ENCODE measurements at regions not wholly inside any gene's neighbourhood (a gene's known extent, or its start where the extent isn't known, plus 50 kb on each side); places are given as distances from the start of the nearest gene placed in this dataset.

GRCh38 chr17:71349908-71350600 lies 770.8 kb upstream of the SOX9 start:
- DNase-seq, result no peak

GRCh38 chr17:71360301-71360700 lies 760.5 kb upstream of the SOX9 start:
- no peak for DNase-seq

- DNase-seq, result no peak
Observed at GRCh38 chr17:71361656-71362450, 759.0 kb upstream of the SOX9 start.

DNA sequence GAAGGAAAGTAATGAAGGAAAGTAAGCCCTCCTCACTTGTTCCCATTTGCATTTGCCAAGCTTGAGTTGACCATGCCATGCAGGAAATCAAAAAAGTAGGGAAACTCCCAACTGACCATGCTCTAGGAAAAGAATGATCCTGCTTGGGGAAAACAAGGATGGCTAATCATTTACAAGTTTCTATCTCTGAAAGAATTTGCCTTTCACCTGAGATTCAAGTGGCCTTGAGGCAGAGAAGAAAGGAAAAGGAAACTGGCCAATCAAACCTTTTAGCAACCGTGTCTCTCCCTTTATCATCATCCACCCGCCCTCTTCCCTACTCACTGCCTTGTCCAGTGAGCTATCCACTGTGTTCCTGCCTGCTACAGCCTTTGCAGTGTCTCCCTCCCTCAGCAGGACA lies 757.2 kb upstream of the SOX9 start:
- DNase-seq, result no peak

GRCh38 chr17:71371809-71372208 lies 749.0 kb upstream of the SOX9 start:
- no peak for DNase-seq

GRCh38 chr17:71375948-71376347 lies 744.9 kb upstream of the SOX9 start:
- no peak for DNase-seq

DNA sequence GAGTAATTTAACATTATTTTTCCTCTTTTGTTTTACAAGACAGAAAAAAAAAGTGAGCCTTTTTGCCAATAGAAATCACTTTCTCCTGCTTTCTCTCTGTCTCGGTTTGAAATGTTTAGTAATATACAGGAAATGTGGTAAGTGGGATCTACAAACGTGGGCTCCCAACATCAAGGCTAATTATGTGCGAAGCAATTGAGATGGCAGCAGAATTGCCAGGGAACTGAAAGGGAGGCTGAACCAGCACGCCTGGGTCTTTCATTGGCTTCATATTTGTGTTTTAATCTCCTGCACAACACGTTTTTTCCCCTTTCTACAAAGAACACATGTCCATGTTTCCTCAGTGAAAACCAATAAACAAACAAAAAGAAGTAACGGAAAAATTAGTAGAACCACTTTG lies 743.9 kb upstream of the SOX9 start:
- DNase-seq, result no peak

- no peak for DNase-seq
Observed at GRCh38 chr17:71378036-71378435, 742.8 kb upstream of the SOX9 start.

DNA sequence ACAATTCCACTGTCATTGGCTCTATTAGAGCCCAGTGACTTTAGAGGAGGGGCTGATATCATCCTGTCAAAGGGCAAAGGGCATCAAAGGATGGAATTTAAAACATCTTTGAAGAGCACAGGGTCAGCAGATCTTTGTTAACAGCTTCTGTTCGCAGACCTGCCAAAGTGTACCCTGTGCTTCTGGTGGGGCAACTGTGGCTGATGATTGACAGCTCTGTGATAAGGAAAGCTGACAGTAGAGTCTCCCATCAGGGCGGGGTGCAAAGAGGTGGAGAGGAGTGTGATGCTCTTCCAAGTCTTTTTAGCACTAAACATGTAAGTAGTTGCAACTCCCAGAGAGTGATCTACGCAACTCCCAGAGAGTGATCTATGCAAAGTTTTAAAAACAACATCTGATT lies 742.1 kb upstream of the SOX9 start:
- DNase-seq, result no peak

DNA sequence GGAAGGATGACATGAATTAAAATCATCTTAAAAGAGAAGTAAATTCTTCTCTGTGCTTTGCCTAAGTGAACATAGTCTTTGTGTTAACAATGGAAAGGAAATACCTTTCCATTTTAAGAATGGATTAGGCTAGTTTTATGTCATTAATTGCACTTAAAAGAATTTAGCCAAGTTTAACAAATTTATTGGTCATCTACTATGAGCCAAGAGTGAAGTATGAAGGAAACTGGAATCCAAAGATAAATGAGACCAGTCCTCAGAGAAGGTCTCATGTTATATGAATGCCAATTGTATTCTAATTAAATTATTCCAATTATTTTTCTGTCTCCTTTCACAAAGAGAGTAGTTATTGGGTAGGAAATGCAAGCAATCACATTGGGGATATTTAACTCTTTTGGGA lies 741.3 kb upstream of the SOX9 start:
- no peak for DNase-seq

- DNase-seq, result no peak
Observed at GRCh38 chr17:71380535-71380934, 740.3 kb upstream of the SOX9 start.

DNA sequence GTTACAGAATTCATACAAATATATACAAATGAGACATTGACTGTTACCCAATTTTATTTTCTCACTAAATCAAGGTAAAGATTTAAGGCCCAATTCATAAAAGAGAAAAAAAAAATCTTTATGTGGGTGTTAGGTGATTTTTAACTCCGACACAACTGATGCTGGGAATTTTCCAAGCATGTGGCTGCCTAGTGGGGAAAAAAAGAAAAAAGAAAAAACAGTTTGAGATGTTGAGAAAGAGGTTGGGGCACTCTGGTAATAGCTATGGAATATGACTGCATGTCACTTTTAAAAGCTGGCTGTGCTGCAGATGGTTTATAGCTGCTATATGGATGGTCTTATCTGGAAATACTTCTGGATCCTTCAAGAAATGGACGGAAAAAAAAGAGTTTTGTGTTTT lies 739.9 kb upstream of the SOX9 start:
- no peak for DNase-seq

DNA sequence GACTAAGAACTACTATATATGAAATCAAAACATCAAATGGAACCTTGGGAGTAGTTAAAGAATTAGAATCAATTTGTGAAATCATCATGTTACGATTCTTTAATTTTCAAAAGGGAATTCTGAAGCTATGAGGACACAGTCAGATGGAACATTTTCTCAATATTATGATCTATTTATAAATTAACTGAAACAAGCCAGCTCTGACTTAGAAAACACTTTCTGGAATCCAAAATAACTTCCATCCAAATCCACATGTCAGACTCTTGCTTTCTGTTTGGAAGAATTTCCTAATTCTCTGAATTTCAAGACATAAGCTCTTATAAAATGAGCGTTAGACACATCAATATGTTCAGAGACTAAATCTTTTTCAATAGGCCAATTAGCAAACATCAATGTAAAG lies 737.7 kb upstream of the SOX9 start:
- DNase-seq, result no peak

- DNase-seq, result no peak
Observed at GRCh38 chr17:71387456-71387855, 733.4 kb upstream of the SOX9 start.

DNA sequence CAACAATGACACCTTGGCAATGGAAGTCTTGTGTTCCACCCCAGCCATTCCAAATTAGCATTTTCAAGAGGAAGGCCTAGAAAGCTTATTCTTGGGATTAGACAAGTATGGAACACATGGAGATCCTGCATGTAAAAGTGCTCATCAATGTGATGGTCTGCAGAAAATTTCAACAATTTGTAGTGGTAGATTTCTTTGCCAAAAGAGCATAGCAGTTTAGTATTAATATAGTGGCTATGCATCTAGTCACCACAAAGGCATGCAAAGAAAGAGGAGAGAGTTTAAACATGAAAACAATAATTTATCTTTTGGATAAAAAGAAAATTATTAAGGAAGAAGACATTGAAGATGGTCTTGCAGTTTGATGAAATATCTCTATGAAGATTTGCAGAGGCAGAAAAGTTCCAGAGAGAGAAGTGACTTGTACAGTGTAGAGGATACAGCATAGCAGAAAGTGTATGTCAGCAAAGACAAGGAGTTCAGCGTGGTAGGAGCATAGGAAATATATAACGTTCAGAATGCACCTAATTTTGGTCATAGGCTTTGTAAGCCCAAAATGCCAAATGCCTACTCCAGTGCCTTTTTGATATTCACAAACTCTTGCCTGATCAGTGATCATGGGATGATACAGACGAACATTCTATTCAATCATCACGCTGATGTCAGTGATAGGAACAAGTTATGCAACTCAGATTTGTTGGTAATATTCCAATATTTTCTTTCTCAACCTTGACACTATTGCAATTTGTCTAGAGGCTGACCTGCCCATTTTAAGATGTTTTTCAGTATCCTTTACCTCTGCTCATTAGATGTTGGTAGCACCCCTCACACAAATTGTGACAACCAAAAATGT lies 727.9 kb upstream of the SOX9 start:
- DNase-seq, result no peak

DNA sequence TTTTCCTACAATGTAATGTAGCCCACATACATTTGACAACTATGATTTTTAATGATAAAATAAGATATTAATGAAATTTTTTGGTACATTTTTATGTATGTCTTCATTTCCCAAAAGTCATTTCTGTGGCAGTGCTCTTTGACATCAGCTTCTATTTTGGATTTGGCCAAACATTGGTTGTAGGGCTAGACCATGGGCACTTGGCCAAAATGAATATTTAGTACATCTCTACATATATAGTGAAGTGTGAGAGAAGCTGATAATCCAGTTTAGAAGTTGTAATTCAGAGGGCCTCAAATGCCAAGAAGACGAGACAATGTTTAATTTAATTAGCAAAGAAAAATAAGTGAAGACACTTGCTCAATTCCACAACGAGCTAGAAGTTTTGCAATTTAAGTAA lies 724.9 kb upstream of the SOX9 start:
- no peak for DNase-seq

DNA sequence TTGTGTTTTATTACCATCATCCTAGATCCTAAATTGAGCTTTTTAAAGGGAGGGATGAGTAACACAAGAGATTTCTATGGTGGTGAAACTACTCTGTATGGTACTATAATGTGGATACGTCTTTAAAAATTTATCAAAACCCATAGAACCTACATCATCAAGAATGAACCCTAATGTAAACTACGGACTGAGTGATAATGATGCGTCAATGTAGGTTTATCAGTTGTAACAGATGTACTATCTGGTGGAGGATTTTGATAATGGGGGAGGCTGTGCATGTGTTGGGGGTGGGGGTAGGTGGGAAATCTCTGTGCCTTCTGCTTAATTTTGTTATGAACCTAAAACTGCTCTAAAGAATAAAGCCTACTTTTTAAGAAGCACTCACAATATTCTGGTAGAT lies 724.1 kb upstream of the SOX9 start:
- no peak for DNase-seq

DNA sequence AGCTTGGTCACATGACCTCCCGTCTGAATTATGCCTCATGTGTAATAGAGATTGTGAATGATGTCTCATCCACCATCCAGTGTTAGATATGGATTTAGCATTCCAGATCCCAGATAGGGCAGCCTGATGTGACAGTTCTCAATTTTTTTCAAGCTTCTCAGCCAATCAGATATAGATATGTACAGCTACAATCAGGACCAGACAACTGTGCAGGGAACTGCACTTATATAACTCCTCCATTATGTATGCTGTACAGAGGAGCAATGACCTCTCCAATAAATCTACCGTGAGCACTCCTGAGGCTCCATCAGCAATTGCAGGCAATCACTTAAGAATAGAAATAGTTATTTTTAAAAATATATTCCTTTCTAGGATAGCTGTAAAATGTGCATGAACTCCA lies 722.8 kb upstream of the SOX9 start:
- DNase-seq, result no peak

GRCh38 chr17:71398800-71399219 lies 722.0 kb upstream of the SOX9 start:
- no peak for DNase-seq

DNA sequence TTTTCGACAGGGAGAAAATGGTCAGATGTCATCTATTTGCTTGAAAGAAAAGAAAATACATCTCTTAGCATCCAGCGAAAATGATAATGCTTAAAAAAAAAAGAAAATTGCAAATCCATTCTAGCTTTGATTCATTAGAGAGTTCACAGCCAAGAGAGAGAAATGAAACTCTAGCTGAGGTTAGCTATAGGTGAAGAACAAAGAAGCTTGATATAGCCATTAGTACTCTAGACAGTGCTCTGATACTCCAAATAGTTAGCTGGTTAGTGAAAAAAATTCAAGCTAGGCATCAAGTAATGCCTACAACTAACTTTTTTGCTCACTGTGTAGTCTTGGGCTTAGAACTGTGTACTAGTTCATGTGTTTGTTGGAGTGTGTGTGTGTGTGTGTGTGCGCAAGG lies 721.6 kb upstream of the SOX9 start:
- no peak for DNase-seq

DNA sequence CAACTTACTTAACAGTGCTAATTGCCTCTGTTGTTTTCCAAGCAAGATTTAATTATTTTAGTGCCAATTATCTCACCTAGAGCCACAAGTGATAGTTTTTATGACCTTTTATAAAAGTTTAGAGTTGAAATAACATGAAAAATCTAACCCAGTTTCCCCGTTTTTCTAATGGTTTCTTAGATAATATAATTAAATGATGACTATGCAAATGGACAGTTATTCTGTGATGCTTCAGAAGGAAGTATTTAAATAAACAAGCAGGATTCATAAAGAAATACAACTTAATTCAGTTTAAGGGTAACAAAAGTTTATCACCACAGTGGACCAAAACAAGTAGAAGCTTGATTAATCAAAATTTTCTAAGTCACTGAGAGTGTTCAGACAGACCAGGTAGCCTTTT lies 721.2 kb upstream of the SOX9 start:
- no peak for DNase-seq

DNA sequence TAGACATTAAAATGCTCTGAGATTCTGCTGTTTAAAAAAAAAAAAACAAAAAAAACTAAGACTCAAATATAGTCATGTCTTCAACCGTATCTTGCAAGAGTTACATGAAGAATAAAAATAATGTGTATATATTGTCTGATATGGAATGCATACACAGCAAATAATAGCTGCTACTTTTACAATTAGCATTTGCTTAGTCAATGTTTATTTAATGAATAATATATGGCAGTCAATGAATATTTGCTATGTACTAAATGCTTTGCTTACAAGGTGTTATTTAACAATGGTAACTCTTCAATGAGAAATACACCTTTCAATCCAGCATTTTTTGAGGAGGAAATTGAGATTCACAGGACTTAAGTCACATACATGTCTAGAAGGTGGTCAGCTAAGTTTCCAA lies 718.8 kb upstream of the SOX9 start:
- DNase-seq, result no peak

- DNase-seq, result no peak
Observed at GRCh38 chr17:71402661-71403141, 718.1 kb upstream of the SOX9 start.
